ENCODE measurements at regions not wholly inside any gene's neighbourhood (a gene's known extent, or its start where the extent isn't known, plus 50 kb on each side); places are given as distances from the start of the nearest gene placed in this dataset.

- Mint-ChIP-seq H3K4me1 (peaks cover 17% of the 10 kb centered on the region), H3K36me3 (no peaks in the 10 kb centered on the region)
Measured at GRCh38 chr15:66945842-66946241, 119.6 kb upstream of the SMAD3 start.

GRCh38 chr15:66946578-66947164, 118.7 kb upstream of the SMAD3 start:
- DNase-seq (ENCODE audit: low spot score in 2 of 2) = peak; percentile 62 to 84
- no peaks in the 10 kb centered on the region for H3K36me3 Mint-ChIP-seq
- no peaks in the 10 kb centered on the region for H3K9me3 Mint-ChIP-seq
- no peak overlapping the region for H3K27ac Mint-ChIP-seq
- no peak overlapping the region for H3K4me3 Mint-ChIP-seq
- peak; percentile 60 for ATAC-seq
- peaks cover 11% of the 10 kb centered on the region for H3K4me1 Mint-ChIP-seq

More at GRCh38 chr15:66945842-66946241, 119.6 kb upstream of the SMAD3 start:
- ATAC-seq (no peak), DNase-seq (ENCODE audit: low spot score in 2 of 2) (no peak)
- Mint-ChIP-seq H3K4me3 (no peak overlapping the region), H3K27ac (peak overlapping the region; percentile 24), H3K9me3 (no peaks in the 10 kb centered on the region)

GRCh38 chr15:66947471-66947870, 117.9 kb upstream of the SMAD3 start:
- no peak overlapping the region for H3K4me3 Mint-ChIP-seq
- no peaks in the 10 kb centered on the region for H3K36me3 Mint-ChIP-seq
- DNase-seq (ENCODE audit: low spot score in 2 of 2) = no peak
- no peaks in the 10 kb centered on the region for H3K9me3 Mint-ChIP-seq
- H3K4me1 Mint-ChIP-seq = peaks cover 11% of the 10 kb centered on the region
- no peak for ATAC-seq
- peak overlapping the region; percentile 50 for H3K27ac Mint-ChIP-seq

- DNase-seq (ENCODE audit: low spot score in 2 of 2) (no peak), ATAC-seq (peak; percentile 78)
- H3K27ac Mint-ChIP-seq = peak overlapping the region; percentile 50
- H3K9me3 Mint-ChIP-seq = no peaks in the 10 kb centered on the region
- no peak overlapping the region for H3K4me3 Mint-ChIP-seq
- H3K36me3 Mint-ChIP-seq = no peaks in the 10 kb centered on the region
- H3K4me1 Mint-ChIP-seq = peaks cover 11% of the 10 kb centered on the region
Measured at GRCh38 chr15:66948294-66948693, 117.1 kb upstream of the SMAD3 start.

GRCh38 chr15:66950114-66950513, 115.3 kb upstream of the SMAD3 start:
- Mint-ChIP-seq H3K9me3 (no peaks in the 10 kb centered on the region), H3K4me3 (no peak overlapping the region), H3K27ac (no peak overlapping the region), H3K4me1 (peaks cover 11% of the 10 kb centered on the region), H3K36me3 (no peaks in the 10 kb centered on the region)
- ATAC-seq = no peak
- no peak for DNase-seq (ENCODE audit: low spot score in 2 of 2)

GRCh38 chr15:66951531-66952320, 113.7 kb upstream of the SMAD3 start:
- Mint-ChIP-seq H3K36me3 (no peaks in the 10 kb centered on the region), H3K4me3 (no peak overlapping the region), H3K9me3 (no peaks in the 10 kb centered on the region), H3K27ac (no peak overlapping the region), H3K4me1 (peaks cover 17% of the 10 kb centered on the region)
- DNase-seq (ENCODE audit: low spot score in 2 of 2) (no peak), ATAC-seq (no peak)

- Mint-ChIP-seq H3K4me1 (peaks cover 12% of the 10 kb centered on the region), H3K27ac (no peak overlapping the region)
- no peak for ATAC-seq
Measured at GRCh38 chr15:66952756-66953522, 112.5 kb upstream of the SMAD3 start.

GRCh38 chr15:66953523-66954229, 111.7 kb upstream of the SMAD3 start:
- no peaks in the 10 kb centered on the region for H3K9me3 Mint-ChIP-seq
- H3K27ac Mint-ChIP-seq = no peak overlapping the region
- H3K4me3 Mint-ChIP-seq = no peak overlapping the region
- DNase-seq (ENCODE audit: low spot score in 2 of 2) (no peak), ATAC-seq (no peak)
- peaks cover 9% of the 10 kb centered on the region for H3K4me1 Mint-ChIP-seq
- H3K36me3 Mint-ChIP-seq = no peaks in the 10 kb centered on the region

More at GRCh38 chr15:66952756-66953522, 112.5 kb upstream of the SMAD3 start:
- no peaks in the 10 kb centered on the region for H3K9me3 Mint-ChIP-seq
- no peaks in the 10 kb centered on the region for H3K36me3 Mint-ChIP-seq
- no peak overlapping the region for H3K4me3 Mint-ChIP-seq
- DNase-seq (ENCODE audit: low spot score in 2 of 2) = no peak

- H3K36me3 Mint-ChIP-seq = no peaks in the 10 kb centered on the region
- ATAC-seq = no peak
- H3K9me3 Mint-ChIP-seq = no peaks in the 10 kb centered on the region
- H3K4me1 Mint-ChIP-seq = peaks cover 9% of the 10 kb centered on the region
- H3K27ac Mint-ChIP-seq = no peak overlapping the region
- no peak overlapping the region for H3K4me3 Mint-ChIP-seq
- DNase-seq (ENCODE audit: low spot score in 2 of 2) = no peak
Measured at GRCh38 chr15:66954601-66955000, 110.8 kb upstream of the SMAD3 start.

- no peak for ATAC-seq
- no peak overlapping the region for H3K4me3 Mint-ChIP-seq
- no peak overlapping the region for H3K27ac Mint-ChIP-seq
- DNase-seq (ENCODE audit: low spot score in 2 of 2) = no peak
- peaks cover 9% of the 10 kb centered on the region for H3K4me1 Mint-ChIP-seq
- no peaks in the 10 kb centered on the region for H3K36me3 Mint-ChIP-seq
- no peaks in the 10 kb centered on the region for H3K9me3 Mint-ChIP-seq
Measured at GRCh38 chr15:66955001-66955516, 110.3 kb upstream of the SMAD3 start.

GRCh38 chr15:66955871-66956585, 109.4 kb upstream of the SMAD3 start:
- Mint-ChIP-seq H3K9me3 (no peaks in the 10 kb centered on the region), H3K27ac (no peak overlapping the region), H3K4me3 (no peak overlapping the region), H3K4me1 (peaks cover 9% of the 10 kb centered on the region), H3K36me3 (no peaks in the 10 kb centered on the region)
- no peak for ATAC-seq
- DNase-seq (ENCODE audit: low spot score in 2 of 2) = no peak

GRCh38 chr15:66956672-66957430, 108.6 kb upstream of the SMAD3 start:
- Mint-ChIP-seq H3K9me3 (no peaks in the 10 kb centered on the region), H3K36me3 (no peaks in the 10 kb centered on the region), H3K4me3 (no peak overlapping the region), H3K27ac (no peak overlapping the region), H3K4me1 (peaks cover 9% of the 10 kb centered on the region)
- ATAC-seq (no peak), DNase-seq (ENCODE audit: low spot score in 2 of 2) (no peak)

- Mint-ChIP-seq H3K4me1 (peaks cover 9% of the 10 kb centered on the region), H3K9me3 (no peaks in the 10 kb centered on the region), H3K4me3 (no peak overlapping the region), H3K27ac (no peak overlapping the region), H3K36me3 (no peaks in the 10 kb centered on the region)
- ATAC-seq = no peak
- DNase-seq (ENCODE audit: low spot score in 2 of 2) = no peak
Measured at GRCh38 chr15:66957431-66957720, 108.0 kb upstream of the SMAD3 start.

GRCh38 chr15:66959066-66959465, 106.3 kb upstream of the SMAD3 start:
- H3K4me3 Mint-ChIP-seq = no peak overlapping the region
- H3K4me1 Mint-ChIP-seq = peaks cover 9% of the 10 kb centered on the region
- H3K36me3 Mint-ChIP-seq = no peaks in the 10 kb centered on the region
- no peaks in the 10 kb centered on the region for H3K9me3 Mint-ChIP-seq
- no peak overlapping the region for H3K27ac Mint-ChIP-seq
- ATAC-seq (no peak), DNase-seq (ENCODE audit: low spot score in 2 of 2) (no peak)

Data from stimulated activated effector memory CD8-positive, alpha-beta T cell treated with anti-CD3 and anti-CD28 coated beads, Interleukin-12 subunit alpha, Interleukin-12 subunit beta, amount 100 ng/mL, for 72 hours (primary cell).